NCI-H82 (cell line): ENCODE measurements at regions not wholly inside any gene's neighbourhood (a gene's known extent, or its start where the extent isn't known, plus 50 kb on each side); places are given as distances from the start of the nearest gene placed in this dataset.

ENCODE experiments used
- DNase-seq: peaks from one replicate; lab custom pipeline; 2025; lab: John Stamatoyannopoulos, UW

DNA sequence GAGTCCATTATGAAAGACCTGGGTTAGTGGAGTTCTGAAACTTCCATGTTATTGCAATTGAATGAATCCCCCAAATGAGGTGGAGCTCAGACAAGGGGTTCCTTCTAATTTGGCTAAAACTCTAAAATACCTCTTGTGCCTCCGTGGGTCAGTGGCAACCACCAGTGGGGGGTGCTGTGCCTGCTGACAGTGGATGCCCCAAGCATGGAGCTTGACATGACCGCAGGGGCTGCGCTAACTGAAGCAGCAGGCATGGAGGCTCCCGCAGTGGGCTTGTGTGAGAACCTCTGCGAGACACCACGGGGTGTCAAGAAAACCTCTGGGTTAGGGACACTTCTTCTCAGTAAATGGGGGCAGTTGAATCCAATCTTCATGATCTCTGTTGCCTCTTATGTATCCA is 200.5 kb downstream of the DRD1 start:
- DNase-seq: no peak

DNA sequence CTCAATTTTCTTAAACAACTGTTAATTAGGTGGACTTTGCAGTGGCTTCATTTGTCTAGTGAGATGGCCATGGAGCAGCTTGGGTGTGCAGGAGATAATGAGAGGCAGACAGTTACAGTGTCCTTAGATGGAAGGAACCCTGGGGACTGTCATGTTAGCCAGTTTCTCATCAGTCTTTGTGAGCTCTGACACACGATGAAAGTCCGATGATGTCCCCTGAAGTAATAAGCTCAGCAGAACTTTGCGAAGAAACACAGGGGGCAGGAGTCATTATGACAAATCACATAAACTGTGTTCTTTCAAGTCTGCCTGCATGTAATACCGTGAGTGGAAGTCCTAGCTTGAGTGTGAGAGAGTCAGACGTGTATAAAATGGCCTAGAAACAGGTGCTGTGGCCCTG is 201.8 kb downstream of the DRD1 start:
- DNase-seq: no peak

DNA sequence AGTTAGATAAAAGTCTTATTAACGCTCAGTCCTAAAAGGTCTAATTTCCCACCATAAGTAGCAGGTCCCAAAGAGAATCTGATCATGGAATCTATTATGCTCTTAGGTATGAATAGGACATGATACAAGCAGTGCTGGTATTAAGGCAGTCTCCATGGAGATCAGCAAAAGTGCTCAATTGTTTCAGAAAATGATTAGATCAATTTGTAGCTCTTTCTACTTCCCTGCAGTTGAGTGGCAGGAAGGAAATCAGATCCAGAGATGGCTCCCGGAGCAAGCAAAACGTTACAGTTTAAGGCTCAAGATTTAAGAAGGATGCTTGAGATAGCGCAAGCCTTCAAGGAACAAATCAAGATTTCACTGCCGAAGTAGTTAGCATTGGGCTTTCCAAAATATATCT is 205.7 kb downstream of the DRD1 start:
- no peak for DNase-seq

DNA sequence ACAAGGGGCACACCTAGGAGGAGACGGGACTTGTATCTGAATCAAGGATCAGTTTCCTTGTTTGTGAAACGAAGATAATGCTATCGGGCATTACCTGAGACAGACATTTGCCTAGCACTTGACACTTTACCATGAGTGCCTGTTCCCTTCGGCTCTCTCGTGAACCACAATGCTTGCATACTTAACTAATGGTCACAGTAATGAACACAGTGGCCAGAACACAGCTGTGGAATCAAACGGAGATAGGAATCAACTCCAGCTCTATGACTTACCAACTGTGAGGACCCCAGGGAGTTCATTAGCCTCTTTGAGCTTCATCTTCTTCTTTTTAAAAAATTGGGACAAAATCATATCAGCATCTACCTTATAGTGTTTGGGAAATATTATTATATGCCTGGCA is 207.8 kb downstream of the DRD1 start:
- no peak for DNase-seq

DNA sequence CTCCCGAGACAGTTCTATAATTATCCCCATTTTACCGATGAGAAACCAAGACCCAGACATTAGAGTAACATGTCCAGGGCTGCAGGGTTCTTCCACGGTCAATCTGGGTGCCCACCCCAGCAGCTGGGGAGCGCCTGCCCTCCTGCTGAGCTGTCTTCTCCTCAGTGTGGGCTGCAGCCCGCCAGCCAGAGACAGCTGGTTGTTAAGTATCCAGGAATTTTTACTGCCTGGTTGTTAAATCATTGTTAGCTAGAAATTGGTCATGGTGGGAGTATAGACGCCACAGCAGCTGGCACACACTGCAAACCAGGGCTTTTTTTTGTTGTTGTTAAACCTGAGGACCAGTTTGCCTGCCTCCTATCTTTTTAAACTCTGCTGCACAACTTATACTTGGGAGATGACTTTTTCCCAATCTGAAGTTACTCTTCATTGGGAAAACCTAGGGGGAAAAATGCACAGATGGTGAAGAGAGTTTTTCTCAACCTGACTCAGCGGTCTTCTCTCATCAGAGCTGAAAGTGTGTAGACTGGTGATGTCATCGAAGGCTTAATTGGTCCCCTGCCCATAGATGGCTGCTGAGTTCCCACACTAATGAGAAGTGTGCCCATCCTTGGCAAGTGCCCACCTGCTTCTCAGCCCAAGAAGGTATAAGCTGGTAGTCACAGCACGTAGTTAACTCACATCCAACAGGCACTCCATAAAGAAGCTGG is 208.6 kb downstream of the DRD1 start:
- DNase-seq: no peak

DNA sequence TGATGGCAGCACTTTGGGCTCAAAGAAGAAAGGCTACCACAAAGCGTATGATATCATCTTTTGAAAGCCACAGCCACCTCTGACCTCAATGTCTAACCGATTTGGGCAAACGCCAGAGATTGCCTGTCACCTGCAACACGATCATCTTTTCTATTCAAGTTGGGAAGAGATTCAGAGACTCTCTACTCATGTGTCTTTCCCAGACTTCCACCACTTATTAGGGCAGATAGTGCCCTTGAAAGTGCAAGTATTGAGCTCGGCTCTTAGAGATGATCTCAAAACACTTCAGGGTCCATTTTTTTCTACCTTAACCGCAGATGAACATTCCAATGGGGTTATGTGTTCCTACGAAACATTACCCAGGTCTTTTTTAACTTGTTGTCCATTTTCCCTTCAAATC is 213.7 kb downstream of the DRD1 start:
- no peak for DNase-seq

DNA sequence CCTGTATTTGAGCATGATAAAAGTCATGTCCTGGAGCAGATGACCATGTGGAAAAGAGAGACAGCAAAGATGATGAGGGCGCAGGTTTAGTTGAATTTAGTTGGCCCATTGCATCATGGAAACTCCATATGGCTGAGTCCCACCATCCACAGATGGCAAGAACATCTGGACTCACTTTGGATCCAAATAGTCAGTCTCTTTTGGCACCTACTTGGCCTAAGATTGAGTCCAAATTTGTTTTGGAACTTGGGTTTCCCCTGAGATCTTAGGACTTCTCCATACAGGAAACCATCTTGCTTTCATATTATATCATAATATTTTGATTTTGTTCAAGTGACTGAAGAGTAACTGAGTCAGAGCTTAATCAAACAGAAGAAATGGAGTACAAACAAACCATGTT is 217.5 kb downstream of the DRD1 start:
- DNase-seq: no peak

DNA sequence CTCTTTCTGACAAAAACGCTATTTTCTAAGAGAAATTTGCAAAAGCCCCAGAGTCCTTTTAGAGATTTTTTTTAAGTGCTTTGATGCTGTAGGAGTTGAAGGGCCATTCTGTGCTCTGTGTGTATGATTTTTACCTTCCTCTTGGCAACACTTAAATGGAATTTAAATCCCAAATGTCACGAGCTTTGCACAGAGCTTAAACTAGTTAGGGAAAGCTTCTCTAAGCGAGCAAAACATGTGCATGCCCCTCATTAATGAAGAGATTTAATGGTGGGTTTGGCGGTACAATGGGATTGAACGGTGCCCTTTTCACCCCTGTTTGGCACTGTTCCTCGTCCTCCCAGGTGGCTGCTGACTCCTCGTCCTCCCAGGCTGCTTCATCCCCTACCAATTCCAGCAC is 220.7 kb downstream of the DRD1 start:
- peak; percentile 85 for DNase-seq

DNA sequence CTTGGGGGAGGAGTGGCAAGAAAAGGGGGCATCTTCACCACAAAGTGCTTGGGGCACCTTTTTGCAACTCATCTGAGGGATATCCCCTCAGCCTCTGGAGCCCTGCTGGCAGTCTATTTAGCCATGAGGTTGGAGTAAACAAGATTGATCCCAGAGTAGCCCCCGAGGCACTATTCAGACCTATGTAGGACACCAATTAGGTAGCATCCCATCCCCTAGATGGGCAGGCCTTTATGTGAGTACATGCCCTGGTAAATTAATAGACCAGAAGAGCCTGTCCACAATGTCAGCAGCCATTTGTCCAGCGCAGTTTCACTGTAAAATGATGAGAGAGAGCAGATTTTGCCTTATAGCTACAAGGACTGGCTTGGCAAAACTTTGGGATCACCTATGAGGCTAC is 221.4 kb downstream of the DRD1 start:
- DNase-seq: peak; percentile 21

DNA sequence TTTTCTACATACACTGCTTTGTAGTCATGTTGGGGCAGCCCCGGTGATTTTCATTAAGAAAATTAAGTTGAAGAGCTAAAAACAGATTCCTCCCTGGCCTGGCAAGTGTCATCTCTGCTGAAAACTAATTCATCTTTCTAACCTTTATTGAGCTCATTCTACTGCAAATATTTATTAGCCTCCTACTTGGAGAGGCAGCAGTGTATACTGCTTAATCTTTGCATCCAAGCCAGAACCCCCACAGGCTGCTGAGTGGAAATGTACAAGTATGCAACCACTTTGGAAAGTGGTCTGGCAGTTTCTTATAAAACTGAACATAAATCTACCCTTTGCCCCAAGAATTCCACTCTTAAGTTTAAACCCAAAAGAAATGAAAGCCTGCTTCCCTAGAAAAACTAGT is 223.4 kb downstream of the DRD1 start:
- no peak for DNase-seq

DNA sequence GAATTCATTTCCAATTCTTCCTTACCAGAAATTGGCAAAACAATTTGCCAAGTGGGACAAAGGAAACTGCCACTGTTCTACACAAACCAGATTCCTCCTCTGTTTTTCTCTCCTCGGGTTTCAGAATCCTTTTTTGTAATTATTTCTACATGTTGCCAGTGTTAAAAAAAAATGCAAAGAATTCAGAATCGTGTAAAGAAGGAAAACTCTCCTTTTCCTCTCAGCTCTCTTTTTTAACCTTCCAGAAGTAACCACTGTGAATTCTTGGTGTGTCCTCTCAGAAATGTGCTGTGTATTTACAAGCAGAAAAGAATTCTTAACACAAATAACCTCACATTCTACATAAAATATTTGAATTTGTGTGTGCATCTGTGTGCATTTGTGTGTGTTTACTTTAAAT is 224.6 kb downstream of the DRD1 start:
- DNase-seq: no peak

DNA sequence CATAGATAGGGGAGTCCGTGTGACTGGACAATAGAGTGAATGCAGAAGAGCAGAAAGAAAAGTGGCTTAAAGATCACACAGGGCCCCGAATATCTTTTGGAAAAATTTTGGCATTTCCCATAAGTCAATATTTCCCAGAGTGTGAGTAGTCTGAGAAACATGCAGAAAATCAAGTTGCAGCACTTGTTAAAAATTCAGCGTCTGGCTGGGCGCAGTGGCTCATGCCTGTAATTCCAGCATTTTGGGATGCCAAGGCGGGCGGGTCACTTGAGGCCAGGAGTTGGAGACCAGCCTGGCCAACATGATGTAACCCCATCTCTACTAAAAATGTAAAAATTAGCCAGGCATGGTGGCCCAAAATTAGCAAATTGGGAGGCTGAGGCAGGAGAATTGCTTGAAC is 227.0 kb downstream of the DRD1 start:
- no peak for DNase-seq

DNA sequence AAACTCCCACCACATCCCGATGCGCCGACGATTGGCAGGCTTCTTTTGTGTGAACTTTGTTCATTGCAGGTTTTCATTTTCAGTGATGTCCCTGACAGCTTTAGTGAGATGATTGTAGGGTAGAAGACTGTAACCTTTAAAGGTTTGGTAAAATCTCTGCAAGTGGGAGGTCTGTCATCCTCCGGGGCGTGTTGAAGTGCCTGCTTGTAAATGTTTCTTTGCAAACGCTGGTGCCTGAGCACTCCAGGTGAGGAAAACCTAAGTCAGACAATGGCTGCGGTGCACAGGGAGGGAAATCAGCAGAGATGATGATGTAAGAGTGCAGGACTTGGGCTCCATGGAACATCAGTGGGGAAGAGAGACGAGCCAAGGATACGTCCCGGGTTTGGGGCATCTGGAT is 228.1 kb downstream of the DRD1 start:
- no peak for DNase-seq

DNA sequence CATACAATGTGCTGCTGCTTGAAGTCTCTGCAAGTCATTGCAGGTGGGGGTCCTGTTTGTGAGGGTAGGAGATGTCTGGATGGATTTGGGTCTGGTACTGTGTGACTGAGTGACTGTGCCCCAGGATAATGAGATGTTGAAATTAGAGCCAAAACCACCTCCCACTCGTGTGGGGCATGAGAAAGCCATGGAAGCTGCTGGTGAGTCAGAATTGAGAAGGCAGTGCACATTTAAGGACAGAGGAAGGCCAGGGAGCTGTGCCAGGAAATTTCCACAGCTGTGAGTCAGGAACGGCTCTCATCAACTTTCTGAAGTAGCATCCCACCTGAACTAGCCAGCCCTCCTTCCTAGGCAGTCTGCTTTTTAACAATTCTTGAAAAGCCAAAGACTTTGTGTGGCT is 229.8 kb downstream of the DRD1 start:
- no peak for DNase-seq

DNA sequence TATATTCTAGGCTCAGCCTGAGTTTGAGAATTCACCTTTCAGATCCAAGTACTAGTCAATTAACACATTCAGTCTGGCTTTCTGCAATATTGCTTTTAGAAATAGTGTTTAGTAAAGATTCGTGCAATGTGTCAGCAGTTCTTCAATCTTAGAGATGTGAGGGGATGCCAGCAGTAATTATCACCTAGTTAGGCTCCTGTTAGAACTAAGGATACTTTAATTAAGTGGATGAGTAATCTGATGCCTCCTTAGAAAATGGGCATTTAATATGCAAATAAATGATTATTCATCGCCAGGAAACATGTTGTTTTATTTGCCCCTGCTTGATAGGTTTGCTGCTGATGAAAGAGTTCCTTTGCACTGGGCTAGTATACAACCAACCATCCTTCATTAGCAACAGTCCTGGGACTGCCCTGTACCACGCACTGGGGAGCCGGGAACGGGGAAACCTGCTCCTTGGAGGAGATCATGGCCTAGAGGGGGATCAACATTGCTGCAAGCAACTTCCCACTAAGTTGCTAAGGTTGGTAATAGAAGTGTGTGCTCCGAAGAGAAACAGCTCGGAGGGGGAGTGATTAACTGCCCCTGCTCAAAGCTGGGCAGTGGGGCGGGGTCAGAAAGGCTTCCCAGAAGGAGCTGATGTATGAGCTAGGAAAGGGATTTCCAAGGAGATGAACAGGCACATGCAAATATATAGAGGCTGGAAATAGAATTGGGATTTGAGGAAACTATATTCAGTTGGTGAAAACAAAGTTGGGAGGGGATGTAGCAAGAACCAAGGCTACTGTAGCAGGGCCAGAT is 231.8 kb downstream of the DRD1 start:
- peak; percentile 42 for DNase-seq

DNA sequence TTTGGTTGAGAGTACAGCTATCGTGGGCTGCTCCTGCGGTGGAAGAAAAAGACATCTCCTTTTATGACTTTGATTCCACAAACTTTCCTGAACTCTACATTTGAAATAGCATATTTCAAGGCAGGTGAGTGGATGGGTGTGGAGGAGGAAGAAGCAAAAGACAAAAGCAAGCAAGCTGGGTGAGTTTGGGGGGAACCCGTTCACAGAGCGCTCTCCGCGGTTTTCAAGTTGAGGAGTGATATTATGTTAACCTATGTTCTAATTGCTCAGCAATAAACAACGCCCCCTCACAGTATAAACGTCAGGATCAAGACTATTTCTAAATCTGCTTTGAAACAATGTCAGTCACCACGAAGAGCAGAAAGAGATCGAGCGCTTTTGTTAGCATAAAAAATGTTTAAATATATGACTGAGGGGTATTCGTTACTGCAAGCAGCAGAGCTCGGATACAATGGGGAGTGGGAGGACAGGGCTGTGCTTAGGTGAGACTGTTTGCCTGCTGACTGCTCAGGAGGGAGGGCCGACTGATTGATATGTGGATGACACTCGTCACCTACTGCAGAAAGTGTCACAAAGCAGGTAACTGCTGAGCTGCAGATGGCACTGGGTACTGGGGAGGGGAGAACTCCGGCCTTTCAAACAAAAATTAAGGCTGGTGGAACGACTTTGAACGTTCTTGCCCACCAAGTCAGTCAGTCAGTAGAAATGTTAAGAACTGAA is 236.5 kb downstream of the DRD1 start:
- no peak for DNase-seq

DNA sequence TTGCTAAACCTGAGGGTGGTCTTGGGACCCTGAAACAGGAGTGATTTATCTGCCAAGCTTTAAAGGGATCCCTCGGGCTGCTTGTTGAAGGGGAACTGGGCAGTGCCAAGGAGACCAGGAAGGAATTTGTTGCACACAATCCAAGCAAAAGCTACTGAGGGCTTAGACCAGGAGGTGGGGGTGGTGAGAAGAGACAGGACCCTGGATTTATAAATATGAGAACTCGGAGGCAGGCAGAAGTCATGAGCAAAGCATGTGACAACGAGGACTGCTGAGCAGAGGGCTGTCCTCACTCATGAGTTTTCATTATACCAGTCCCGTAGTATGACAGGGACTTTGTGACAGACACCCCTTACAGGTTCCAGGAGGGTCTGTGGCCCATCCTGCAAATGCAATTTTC is 237.3 kb downstream of the DRD1 start:
- DNase-seq: peak; percentile 21

DNA sequence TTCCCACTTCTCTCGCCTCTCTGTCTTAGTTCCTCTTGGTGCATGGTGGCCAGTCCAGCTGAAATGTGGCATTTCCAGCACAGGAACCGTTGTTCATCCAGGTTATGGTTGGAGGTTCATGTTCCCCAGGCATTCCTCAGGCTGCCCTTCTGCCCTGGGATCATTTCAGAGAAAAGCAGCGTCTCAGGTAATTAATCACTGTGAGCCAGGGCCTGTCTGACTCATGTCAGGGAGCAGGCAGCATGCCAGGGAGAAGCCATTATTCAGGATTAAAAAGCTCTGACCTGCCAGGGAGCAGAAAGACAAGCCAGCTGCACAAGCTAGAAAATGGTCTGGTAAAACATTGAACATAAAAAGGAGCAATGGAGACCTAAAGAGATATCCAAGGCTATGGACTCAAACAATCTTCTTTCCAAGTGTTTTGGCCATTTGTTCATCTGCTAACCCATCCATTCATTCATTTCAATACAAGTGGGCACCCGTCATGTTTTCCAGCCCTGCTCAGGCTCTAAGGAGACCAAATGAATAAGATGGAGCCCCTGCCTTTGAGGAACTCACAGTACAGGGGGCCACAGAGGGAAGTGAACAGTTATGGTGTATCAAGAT is 241.4 kb downstream of the DRD1 start:
- DNase-seq: peak; percentile 97

DNA sequence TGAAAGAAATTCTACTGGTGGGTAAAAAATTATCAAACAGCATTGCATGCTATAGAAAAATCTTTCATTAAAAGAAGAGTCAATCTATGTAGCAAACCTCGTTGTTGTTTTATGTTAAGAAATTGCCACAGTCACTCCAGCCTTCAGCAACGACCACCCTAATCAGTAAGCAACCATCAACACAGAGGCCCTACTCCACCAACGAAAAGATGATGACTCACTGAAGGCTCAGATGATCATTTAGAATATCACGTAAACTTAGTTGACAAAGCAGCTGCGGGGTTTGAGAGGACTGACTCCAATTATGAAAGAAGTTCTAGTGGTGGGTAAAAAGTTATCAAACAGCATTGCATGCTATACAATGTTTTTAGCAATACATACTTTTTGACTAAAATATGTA is 242.6 kb downstream of the DRD1 start:
- DNase-seq: no peak

DNA sequence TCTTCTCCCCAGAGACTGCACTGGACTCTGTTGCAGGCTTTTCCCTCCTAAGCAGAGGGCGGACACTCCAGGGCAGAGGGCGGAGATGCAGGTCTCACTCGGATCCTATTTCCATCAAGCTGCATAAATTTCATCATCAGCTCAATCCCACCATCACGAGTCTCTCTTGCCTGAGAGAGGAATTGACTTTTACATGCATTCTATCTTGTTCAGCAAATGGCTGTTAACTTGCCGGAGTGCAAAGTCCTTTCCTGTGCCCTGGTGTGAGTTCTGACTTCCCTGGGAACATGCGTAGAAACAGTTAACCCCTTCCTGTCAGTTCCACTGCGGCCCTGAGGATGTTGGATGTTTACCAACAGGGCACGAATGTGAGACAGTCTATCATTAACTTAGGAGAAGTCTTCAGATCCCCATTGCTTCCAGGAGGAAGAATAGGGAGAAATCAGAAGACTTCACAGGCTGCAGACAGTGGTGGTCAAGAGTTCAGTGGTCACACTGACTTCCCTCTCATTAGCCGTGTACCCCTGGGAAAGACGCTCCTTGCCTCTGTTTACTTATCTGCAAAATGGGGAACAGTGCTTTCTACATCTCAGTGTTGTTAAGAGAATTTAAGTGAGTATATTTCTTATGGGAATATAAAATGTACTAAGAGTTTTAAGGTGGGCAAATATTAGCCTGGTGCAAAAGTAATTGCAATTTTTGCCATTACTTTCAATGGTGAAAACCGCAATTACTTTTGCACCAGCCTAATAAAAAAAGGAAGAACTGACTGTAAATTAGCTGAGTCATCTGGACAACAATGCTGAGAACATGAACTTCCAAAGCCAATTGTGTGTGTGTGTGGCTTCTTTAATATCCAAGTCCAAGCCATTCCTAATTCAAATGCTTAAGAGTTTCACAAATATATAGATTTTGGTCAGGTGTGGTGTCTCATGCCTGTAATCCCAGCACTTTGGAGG is 248.0 kb downstream of the DRD1 start:
- peak; percentile 39 for DNase-seq

DNA sequence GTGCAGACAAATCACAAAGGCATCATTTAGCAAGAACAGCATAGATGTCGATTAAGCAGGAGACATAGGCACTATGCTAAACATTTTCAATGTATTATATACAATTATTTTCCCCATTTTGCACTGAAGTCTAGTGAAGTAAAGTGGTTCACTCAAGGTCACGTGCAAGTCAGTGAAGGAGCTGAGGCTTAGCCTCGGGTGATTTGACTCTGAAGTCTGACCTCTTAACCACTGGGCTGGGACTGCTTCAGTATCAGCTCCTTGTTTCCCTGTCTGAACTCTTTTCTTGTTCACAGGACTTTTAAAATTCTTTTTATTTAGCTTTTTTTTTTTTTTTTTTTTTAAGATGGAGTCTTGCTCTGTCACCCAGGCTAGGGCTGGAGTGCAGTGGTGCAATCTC is 262.7 kb downstream of the DRD1 start:
- DNase-seq: no peak

DNA sequence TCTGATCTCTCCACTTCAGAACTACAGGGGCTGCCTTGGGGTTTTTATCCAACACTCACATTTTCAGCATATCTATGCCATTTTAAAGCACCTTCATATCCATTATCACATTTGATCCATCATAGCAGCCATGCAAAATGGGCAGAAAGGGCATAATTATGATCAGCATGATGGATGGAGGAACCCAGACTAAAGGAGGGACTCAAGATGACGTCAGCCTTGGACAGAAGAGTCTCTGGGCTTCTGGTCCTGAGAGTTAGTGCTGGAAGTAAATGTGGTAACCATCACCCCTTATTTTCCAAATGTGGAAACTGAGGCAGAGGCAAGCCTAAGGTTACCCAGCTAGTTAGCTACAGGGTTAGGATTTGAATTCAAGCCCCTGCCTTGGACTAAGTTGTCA is 273.1 kb downstream of the DRD1 start:
- DNase-seq: no peak
